WTC11 (cell line): ENCODE measurements at regions not wholly inside any gene's neighbourhood (a gene's known extent, or its start where the extent isn't known, plus 50 kb on each side); places are given as distances from the start of the nearest gene placed in this dataset.

ENCODE experiments used
- ATAC-seq: fragments of 200-7000 bp; cut with Tn5 transposase; 2 replicates; pipeline ENCODE4 v1.10.0; 2021; ENCODE audit warnings: mild to moderate bottlenecking, moderate library complexity
- CTCF ChIA-PET: fragments of 300-600 bp; sonication (Branson Sonifier 250); formaldehyde crosslinking; loops from one replicate; lab custom pipeline; 2021; ENCODE audit warnings: antibody characterized with exemption; lab: Charles Lee
- POLR2A ChIA-PET: fragments of 350-600 bp; sonication (Branson Sonifier 250); formaldehyde crosslinking; loops from one replicate; lab custom pipeline; 2021; ENCODE audit warnings: antibody characterized with exemption; lab: Charles Lee
- DNase-seq: peaks from one replicate; pipeline ENCODE4 v3.0.0; 2021; ENCODE audit warnings: low spot score
- H3K27ac Mint-ChIP-seq: 2 replicates; pipeline ENCODE4 v1.8.0; 2021; ENCODE audit warnings: mixed read lengths
- H3K27me3 Mint-ChIP-seq: 2 replicates; pipeline ENCODE4 v1.8.0; 2021; ENCODE audit warnings: low read depth, mild to moderate bottlenecking, moderate library complexity, mixed read lengths
- H3K36me3 Mint-ChIP-seq: 2 replicates; pipeline ENCODE4 v1.8.0; 2021; ENCODE audit warnings: mixed read lengths
- H3K4me1 Mint-ChIP-seq: 2 replicates; pipeline ENCODE4 v1.8.0; 2022; ENCODE audit warnings: mixed read lengths
- H3K4me3 Mint-ChIP-seq: 2 replicates; pipeline ENCODE4 v1.8.0; 2021; ENCODE audit warnings: mild to moderate bottlenecking, moderate library complexity, mixed read lengths
- H3K9me3 Mint-ChIP-seq: 2 replicates; pipeline ENCODE4 v1.8.0; 2021; ENCODE audit warnings: mixed read lengths
- ELF4 ChIP-seq: sonication (generic); formaldehyde crosslinking; IDR thresholded peaks from 2 replicates; pipeline ENCODE4 v1.8.1; 2022; ENCODE audit warnings: low read depth, mild to moderate bottlenecking, moderate library complexity, missing genetic modification reagents
- EMX1 ChIP-seq: fragments of 250-450 bp; sonication (Bioruptor Pico); IDR thresholded peaks from 2 replicates; pipeline ENCODE4 v1.8.0; 2021; ENCODE audit warnings: mild to moderate bottlenecking
- FOXK1 ChIP-seq: sonication (generic); formaldehyde crosslinking; IDR thresholded peaks from 2 replicates; pipeline ENCODE4 v1.8.0; 2022; ENCODE audit warnings: mild to moderate bottlenecking, moderate library complexity, missing genetic modification reagents
- HMGA2 ChIP-seq: fragments of 250-450 bp; sonication (Bioruptor Pico); IDR thresholded peaks from 2 replicates; pipeline ENCODE4 v1.4.0; 2021; ENCODE audit warnings: mild to moderate bottlenecking, moderate library complexity
- IRF2 ChIP-seq: sonication (generic); formaldehyde crosslinking; IDR thresholded peaks from 2 replicates; pipeline ENCODE4 v1.8.0; 2022; ENCODE audit warnings: low read depth, missing genetic modification reagents, borderline replicate concordance
- JUN ChIP-seq: sonication (generic); formaldehyde crosslinking; IDR thresholded peaks from 2 replicates; pipeline ENCODE4 v1.8.0; 2023; ENCODE audit warnings: mild to moderate bottlenecking, missing genetic modification reagents
- MYBL2 ChIP-seq: sonication (generic); formaldehyde crosslinking; IDR thresholded peaks from 2 replicates; pipeline ENCODE4 v1.8.1; 2023; ENCODE audit warnings: mild to moderate bottlenecking, moderate library complexity, missing genetic modification reagents
- NFE2L1 ChIP-seq: sonication (generic); formaldehyde crosslinking; IDR thresholded peaks from 2 replicates; pipeline ENCODE4 v1.8.1; 2023; ENCODE audit warnings: missing genetic modification reagents
- PRRX2 ChIP-seq: fragments of 250-450 bp; sonication (Bioruptor Pico); IDR thresholded peaks from 2 replicates; pipeline ENCODE4 v1.8.0; 2021; ENCODE audit warnings: mild to moderate bottlenecking
- SOX15 ChIP-seq: fragments of 250-450 bp; sonication (Bioruptor Pico); IDR thresholded peaks from 2 replicates; pipeline ENCODE4 v1.9.0; 2021; ENCODE audit warnings: mild to moderate bottlenecking
- SP1 ChIP-seq: sonication (generic); formaldehyde crosslinking; conservative IDR thresholded peaks from 2 replicates; pipeline ENCODE4 v1.8.1; 2022; ENCODE audit warnings: missing genetic modification reagents
- TEAD4 ChIP-seq: sonication (generic); formaldehyde crosslinking; IDR thresholded peaks from 2 replicates; pipeline ENCODE4 v1.8.0; 2022; ENCODE audit warnings: mild to moderate bottlenecking, missing genetic modification reagents
- TP53 ChIP-seq: sonication (generic); formaldehyde crosslinking; IDR thresholded peaks from 2 replicates; pipeline ENCODE4 v1.8.1; 2023; ENCODE audit warnings: mild to moderate bottlenecking, missing genetic modification reagents
- ZBTB21 ChIP-seq: sonication (generic); formaldehyde crosslinking; IDR thresholded peaks from 2 replicates; pipeline ENCODE4 v1.8.1; 2023; ENCODE audit warnings: mild to moderate bottlenecking, missing genetic modification reagents, borderline replicate concordance
- ZNF219 ChIP-seq: sonication (generic); formaldehyde crosslinking; IDR thresholded peaks from 2 replicates; pipeline ENCODE4 v1.8.0; 2023; ENCODE audit warnings: missing genetic modification reagents, mild to moderate bottlenecking, borderline replicate concordance
- ZNF263 ChIP-seq: sonication (generic); formaldehyde crosslinking; IDR thresholded peaks from 2 replicates; pipeline ENCODE4 v1.8.1; 2022; ENCODE audit warnings: low read depth, mild to moderate bottlenecking, moderate library complexity, missing genetic modification reagents
- TF ChIP-seq, protein P1 (sequence below): fragments of 250-450 bp; sonication (Bioruptor Pico); conservative IDR thresholded peaks from 2 replicates; pipeline ENCODE4 v1.9.0; 2021; ENCODE audit warnings: mild to moderate bottlenecking
- TF ChIP-seq, protein P2 (sequence below): sonication (generic); formaldehyde crosslinking; IDR thresholded peaks from 2 replicates; pipeline ENCODE4 v1.8.1; 2022; ENCODE audit warnings: missing genetic modification reagents, borderline replicate concordance
- TF ChIP-seq, protein P3 (sequence below): sonication (generic); formaldehyde crosslinking; IDR thresholded peaks from 2 replicates; pipeline ENCODE4 v1.8.1; 2022; ENCODE audit warnings: mild to moderate bottlenecking, moderate library complexity, missing genetic modification reagents
- TF ChIP-seq, protein P4 (sequence below): fragments of 250-450 bp; sonication (Bioruptor Pico); IDR thresholded peaks from 2 replicates; pipeline ENCODE4 v1.9.0; 2021; ENCODE audit warnings: mild to moderate bottlenecking
- TF ChIP-seq, protein P5 (sequence below): sonication (generic); formaldehyde crosslinking; IDR thresholded peaks from 2 replicates; pipeline ENCODE4 v1.8.1; 2023; ENCODE audit warnings: mild to moderate bottlenecking, missing genetic modification reagents, borderline replicate concordance
- TF ChIP-seq, protein P6 (sequence below): fragments of 250-450 bp; sonication (Bioruptor Pico); IDR thresholded peaks from 2 replicates; pipeline ENCODE4 v1.9.0; 2021; ENCODE audit warnings: mild to moderate bottlenecking
- TF ChIP-seq, protein P7 (sequence below): fragments of 250-450 bp; sonication (Bioruptor Pico); IDR thresholded peaks from 2 replicates; pipeline ENCODE4 v1.8.0; 2021; ENCODE audit warnings: mild to moderate bottlenecking

DNA sequence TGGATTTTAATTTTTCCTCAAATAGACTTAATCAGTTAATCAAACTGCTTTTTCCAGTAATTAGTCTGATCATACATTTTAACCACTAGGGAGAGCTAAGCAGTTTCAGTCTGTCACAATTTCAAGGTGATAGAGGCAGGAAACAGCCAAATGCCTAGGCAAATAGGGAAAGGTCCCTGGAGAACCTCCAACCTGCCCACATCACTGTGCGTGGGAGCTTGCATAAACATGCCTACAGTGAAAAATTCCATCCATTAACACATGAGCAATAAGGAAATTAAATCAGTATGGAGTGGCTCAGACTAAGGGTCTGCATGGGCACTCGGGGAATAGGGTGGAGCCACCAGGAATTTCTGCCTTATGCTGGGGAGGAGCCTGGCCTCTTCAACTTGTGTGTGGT is 74.6 kb downstream of the AASDHPPT start:
- Mint-ChIP-seq H3K27ac (no peak overlapping the region), H3K4me1 (peaks cover 11% of the 10 kb centered on the region; the same call in 1 of the 2 replicates), H3K27me3 (no peaks in the 10 kb centered on the region), H3K9me3 (peaks cover 35% of the 10 kb centered on the region), H3K4me3 (no peak overlapping the region)
- ATAC-seq (peak; percentile 78), DNase-seq (no peak)
- ChIA-PET POLR2A (no interaction called here), CTCF (interaction anchor here (1.5 kb wide), 1 partner anchor 16 kb away, joined by 6 read pairs; no protein-coding TSS in a partner anchor)
- TF ChIP-seq ZNF219 = no peak
- TF ChIP-seq IRF2 (CRISPR knock-in tag) = no peak
- TF ChIP-seq, protein P1, sequence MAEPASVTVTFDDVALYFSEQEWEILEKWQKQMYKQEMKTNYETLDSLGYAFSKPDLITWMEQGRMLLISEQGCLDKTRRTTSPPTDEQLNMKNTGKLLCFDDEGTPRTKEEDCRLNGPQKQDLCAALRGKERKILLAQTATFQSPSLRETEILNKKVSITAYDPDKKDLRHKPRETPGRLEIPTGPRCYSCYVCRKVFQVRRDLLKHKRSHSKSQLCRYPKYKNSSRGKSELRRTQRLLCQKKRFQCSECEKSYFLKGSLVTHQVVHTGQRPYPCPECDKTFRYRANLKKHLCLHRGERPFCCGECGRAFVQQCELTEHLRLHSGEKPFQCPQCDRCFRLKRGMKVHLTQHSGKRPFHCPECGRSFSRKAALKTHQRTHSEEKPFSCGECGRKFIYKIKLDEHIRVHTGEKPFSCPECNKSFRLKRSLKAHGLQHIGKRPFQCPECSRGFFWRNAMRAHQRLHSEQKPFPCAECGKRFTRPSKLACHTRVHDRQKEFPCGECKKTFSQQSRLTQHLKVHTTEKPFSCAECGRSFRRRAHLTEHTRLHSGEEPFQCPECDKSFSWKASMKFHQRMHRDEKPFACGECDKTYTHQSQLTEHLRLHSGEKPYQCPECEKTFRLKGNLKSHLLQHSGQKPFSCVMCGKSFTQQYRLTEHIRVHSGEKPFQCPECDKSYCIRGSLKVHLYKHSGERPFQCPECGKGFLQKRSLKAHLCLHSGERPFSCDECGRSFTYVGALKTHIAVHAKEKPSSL = no peak
- no peak for TF ChIP-seq EMX1 (CRISPR knock-in tag)
- TF ChIP-seq, protein P2, sequence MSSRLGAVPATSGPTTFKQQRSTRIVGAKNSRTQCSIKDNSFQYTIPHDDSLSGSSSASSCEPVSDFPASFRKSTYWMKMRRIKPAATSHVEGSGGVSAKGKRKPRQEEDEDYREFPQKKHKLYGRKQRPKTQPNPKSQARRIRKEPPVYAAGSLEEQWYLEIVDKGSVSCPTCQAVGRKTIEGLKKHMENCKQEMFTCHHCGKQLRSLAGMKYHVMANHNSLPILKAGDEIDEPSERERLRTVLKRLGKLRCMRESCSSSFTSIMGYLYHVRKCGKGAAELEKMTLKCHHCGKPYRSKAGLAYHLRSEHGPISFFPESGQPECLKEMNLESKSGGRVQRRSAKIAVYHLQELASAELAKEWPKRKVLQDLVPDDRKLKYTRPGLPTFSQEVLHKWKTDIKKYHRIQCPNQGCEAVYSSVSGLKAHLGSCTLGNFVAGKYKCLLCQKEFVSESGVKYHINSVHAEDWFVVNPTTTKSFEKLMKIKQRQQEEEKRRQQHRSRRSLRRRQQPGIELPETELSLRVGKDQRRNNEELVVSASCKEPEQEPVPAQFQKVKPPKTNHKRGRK (CRISPR knock-in tag) = no peak
- no peak for TF ChIP-seq PRRX2 (CRISPR knock-in tag)
- TF ChIP-seq, protein P3, sequence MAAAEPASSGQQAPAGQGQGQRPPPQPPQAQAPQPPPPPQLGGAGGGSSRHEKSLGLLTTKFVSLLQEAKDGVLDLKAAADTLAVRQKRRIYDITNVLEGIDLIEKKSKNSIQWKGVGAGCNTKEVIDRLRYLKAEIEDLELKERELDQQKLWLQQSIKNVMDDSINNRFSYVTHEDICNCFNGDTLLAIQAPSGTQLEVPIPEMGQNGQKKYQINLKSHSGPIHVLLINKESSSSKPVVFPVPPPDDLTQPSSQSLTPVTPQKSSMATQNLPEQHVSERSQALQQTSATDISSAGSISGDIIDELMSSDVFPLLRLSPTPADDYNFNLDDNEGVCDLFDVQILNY (CRISPR knock-in tag) = no peak
- TF ChIP-seq FOXK1 (CRISPR knock-in tag) = no peak
- no peak for TF ChIP-seq ZBTB21 (CRISPR knock-in tag)
- TF ChIP-seq, protein P4, sequence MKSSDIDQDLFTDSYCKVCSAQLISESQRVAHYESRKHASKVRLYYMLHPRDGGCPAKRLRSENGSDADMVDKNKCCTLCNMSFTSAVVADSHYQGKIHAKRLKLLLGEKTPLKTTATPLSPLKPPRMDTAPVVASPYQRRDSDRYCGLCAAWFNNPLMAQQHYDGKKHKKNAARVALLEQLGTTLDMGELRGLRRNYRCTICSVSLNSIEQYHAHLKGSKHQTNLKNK (CRISPR knock-in tag) = no peak
- TF ChIP-seq, all 79 proteins: peak for 0
- peaks cover 8% of the 10 kb centered on the region for H3K36me3 Mint-ChIP-seq

DNA sequence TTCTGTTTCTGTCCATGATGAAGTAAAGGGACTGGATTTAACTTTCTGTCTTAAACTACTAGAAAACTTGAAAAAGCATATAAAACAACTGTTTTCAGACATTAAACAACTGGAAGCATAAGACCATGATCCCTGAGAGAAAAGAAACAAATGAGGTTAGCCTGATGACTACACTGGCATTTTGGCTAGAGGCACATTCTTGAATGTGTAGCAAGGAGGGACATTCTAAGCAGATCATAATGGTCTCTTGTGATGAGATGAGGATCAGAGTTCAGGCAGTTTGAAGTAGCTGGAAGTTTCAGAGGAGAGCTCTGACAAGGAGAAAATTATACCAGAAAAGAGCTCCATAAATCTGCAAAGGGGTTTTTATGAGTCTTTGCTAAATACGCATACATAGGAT is 75.4 kb downstream of the AASDHPPT start:
- Mint-ChIP-seq H3K9me3 (peaks cover 27% of the 10 kb centered on the region), H3K27me3 (no peaks in the 10 kb centered on the region), H3K27ac (no peak overlapping the region), H3K36me3 (no peaks in the 10 kb centered on the region; the same call in 1 of the 2 replicates), H3K4me3 (no peak overlapping the region), H3K4me1 (peaks cover 11% of the 10 kb centered on the region; the same call in 1 of the 2 replicates)
- DNase-seq (no peak), ATAC-seq (no peak)
- TF ChIP-seq ZNF263 (no peak), PRRX2 (CRISPR knock-in tag) (no peak), TP53 (CRISPR knock-in tag) (no peak), EMX1 (CRISPR knock-in tag) (no peak), TEAD4 (CRISPR knock-in tag) (no peak), NFE2L1 (no peak), SOX15 (CRISPR knock-in tag) (no peak), HMGA2 (CRISPR knock-in tag) (no peak), SP1 (CRISPR knock-in tag) (no peak), MYBL2 (CRISPR knock-in tag) (no peak), ELF4 (CRISPR knock-in tag) (no peak), JUN (CRISPR knock-in tag) (no peak)
- TF ChIP-seq, protein P5, sequence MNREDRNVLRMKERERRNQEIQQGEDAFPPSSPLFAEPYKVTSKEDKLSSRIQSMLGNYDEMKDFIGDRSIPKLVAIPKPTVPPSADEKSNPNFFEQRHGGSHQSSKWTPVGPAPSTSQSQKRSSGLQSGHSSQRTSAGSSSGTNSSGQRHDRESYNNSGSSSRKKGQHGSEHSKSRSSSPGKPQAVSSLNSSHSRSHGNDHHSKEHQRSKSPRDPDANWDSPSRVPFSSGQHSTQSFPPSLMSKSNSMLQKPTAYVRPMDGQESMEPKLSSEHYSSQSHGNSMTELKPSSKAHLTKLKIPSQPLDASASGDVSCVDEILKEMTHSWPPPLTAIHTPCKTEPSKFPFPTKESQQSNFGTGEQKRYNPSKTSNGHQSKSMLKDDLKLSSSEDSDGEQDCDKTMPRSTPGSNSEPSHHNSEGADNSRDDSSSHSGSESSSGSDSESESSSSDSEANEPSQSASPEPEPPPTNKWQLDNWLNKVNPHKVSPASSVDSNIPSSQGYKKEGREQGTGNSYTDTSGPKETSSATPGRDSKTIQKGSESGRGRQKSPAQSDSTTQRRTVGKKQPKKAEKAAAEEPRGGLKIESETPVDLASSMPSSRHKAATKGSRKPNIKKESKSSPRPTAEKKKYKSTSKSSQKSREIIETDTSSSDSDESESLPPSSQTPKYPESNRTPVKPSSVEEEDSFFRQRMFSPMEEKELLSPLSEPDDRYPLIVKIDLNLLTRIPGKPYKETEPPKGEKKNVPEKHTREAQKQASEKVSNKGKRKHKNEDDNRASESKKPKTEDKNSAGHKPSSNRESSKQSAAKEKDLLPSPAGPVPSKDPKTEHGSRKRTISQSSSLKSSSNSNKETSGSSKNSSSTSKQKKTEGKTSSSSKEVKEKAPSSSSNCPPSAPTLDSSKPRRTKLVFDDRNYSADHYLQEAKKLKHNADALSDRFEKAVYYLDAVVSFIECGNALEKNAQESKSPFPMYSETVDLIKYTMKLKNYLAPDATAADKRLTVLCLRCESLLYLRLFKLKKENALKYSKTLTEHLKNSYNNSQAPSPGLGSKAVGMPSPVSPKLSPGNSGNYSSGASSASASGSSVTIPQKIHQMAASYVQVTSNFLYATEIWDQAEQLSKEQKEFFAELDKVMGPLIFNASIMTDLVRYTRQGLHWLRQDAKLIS = no peak
- TF ChIP-seq, protein P6, sequence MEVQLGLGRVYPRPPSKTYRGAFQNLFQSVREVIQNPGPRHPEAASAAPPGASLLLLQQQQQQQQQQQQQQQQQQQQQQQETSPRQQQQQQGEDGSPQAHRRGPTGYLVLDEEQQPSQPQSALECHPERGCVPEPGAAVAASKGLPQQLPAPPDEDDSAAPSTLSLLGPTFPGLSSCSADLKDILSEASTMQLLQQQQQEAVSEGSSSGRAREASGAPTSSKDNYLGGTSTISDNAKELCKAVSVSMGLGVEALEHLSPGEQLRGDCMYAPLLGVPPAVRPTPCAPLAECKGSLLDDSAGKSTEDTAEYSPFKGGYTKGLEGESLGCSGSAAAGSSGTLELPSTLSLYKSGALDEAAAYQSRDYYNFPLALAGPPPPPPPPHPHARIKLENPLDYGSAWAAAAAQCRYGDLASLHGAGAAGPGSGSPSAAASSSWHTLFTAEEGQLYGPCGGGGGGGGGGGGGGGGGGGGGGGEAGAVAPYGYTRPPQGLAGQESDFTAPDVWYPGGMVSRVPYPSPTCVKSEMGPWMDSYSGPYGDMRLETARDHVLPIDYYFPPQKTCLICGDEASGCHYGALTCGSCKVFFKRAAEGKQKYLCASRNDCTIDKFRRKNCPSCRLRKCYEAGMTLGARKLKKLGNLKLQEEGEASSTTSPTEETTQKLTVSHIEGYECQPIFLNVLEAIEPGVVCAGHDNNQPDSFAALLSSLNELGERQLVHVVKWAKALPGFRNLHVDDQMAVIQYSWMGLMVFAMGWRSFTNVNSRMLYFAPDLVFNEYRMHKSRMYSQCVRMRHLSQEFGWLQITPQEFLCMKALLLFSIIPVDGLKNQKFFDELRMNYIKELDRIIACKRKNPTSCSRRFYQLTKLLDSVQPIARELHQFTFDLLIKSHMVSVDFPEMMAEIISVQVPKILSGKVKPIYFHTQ (CRISPR knock-in tag) = no peak
- TF ChIP-seq, protein P7, sequence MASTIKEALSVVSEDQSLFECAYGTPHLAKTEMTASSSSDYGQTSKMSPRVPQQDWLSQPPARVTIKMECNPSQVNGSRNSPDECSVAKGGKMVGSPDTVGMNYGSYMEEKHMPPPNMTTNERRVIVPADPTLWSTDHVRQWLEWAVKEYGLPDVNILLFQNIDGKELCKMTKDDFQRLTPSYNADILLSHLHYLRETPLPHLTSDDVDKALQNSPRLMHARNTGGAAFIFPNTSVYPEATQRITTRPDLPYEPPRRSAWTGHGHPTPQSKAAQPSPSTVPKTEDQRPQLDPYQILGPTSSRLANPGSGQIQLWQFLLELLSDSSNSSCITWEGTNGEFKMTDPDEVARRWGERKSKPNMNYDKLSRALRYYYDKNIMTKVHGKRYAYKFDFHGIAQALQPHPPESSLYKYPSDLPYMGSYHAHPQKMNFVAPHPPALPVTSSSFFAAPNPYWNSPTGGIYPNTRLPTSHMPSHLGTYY (CRISPR knock-in tag) = no peak
- ChIA-PET CTCF (interaction anchor here (1.5 kb wide), 1 partner anchor 17 kb away, joined by 6 read pairs; no protein-coding TSS in a partner anchor), POLR2A (no interaction called here)
